ENCODE measurements at regions not wholly inside any gene's neighbourhood (a gene's known extent, or its start where the extent isn't known, plus 50 kb on each side); places are given as distances from the start of the nearest gene placed in this dataset.

DNA sequence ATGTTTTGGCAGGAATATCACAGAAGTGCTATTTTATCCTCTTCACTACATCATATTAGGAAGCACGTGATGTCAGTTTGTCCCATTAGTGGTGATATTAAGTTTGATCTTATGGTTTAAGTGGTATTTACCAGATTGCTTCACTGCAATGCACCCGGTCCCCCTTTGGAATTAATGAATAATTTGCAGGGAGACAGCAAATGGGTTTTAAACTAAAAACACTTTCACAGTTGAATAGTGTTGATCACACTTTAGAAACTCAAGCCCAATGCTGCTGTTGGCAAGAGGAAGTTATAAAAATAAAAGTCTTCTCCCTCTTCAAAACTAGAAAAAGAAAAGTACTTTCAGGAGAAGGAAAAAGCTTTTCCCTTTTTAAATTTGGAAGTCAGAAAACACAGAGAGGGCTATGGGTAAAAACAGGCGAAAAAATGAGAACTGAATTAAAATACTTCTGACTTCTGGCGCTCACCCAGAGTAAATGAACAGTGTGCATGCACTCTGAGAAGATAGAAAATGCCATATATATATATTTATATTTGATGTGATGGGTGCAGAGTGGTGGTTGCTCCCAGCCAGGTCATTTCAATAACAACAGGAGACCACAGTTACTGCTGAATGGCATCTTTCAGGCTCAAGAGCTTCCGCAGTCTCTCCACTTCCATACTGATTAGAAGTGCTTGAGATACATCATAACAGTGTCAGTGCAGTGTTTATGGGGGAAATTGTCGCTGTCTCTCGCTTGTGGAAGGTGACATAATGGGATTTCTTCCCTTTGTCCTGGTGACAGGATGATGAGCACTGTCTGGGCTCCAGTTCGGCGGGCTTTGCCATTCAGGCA lies 278.0 kb downstream of the ZSWIM6 start (continued):
- TF ChIP-seq CEBPB (IDR thresholded peaks at IDR 0.05) (no peak), FOSB (CRISPR knock-in tag; IDR thresholded peaks at IDR 0.05) (no peak), HOXB13 (CRISPR knock-in tag; IDR thresholded peaks at IDR 0.05; ENCODE audit: low read depth) (no peak)

DNA sequence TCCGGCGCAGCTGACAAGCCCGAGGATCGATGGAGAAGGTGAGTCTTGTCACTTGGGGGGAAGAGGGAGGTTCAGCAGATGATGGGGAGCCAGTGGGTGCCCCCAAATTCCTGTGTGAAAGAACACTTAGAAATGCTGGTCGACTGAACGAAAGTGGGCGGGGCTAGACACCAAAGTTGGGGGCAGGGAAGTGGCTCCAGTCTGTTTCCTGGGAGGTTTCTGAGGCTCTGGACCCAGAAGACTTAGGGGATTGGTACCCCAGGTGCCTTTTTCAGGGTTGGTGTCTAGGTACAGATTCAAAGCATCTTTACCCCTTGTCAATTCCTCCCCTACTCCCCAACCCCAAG lies 278.6 kb downstream of the ZSWIM6 start:
- TF ChIP-seq FOSL2 (IDR thresholded peaks at IDR 0.05): no peak
- TF ChIP-seq FOSL2 (CRISPR knock-in tag; IDR thresholded peaks at IDR 0.05): no peak
- TF ChIP-seq TFCP2L1 (CRISPR knock-in tag; IDR thresholded peaks at IDR 0.05): no peak
- TF ChIP-seq, protein P1, sequence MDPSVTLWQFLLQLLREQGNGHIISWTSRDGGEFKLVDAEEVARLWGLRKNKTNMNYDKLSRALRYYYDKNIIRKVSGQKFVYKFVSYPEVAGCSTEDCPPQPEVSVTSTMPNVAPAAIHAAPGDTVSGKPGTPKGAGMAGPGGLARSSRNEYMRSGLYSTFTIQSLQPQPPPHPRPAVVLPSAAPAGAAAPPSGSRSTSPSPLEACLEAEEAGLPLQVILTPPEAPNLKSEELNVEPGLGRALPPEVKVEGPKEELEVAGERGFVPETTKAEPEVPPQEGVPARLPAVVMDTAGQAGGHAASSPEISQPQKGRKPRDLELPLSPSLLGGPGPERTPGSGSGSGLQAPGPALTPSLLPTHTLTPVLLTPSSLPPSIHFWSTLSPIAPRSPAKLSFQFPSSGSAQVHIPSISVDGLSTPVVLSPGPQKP (IDR thresholded peaks at IDR 0.05; ENCODE audit: low read depth, low read length): no peak
- TF ChIP-seq, protein P2, sequence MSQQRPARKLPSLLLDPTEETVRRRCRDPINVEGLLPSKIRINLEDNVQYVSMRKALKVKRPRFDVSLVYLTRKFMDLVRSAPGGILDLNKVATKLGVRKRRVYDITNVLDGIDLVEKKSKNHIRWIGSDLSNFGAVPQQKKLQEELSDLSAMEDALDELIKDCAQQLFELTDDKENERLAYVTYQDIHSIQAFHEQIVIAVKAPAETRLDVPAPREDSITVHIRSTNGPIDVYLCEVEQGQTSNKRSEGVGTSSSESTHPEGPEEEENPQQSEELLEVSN (IDR thresholded peaks at IDR 0.05; ENCODE audit: borderline replicate concordance, low read depth): no peak
- TF ChIP-seq GATA3 (IDR thresholded peaks at IDR 0.05; ENCODE audit: borderline replicate concordance): no peak
- no peak for TF ChIP-seq NPAS2 (CRISPR knock-in tag; IDR thresholded peaks at IDR 0.05; ENCODE audit: borderline replicate concordance)
- TF ChIP-seq, protein P3, sequence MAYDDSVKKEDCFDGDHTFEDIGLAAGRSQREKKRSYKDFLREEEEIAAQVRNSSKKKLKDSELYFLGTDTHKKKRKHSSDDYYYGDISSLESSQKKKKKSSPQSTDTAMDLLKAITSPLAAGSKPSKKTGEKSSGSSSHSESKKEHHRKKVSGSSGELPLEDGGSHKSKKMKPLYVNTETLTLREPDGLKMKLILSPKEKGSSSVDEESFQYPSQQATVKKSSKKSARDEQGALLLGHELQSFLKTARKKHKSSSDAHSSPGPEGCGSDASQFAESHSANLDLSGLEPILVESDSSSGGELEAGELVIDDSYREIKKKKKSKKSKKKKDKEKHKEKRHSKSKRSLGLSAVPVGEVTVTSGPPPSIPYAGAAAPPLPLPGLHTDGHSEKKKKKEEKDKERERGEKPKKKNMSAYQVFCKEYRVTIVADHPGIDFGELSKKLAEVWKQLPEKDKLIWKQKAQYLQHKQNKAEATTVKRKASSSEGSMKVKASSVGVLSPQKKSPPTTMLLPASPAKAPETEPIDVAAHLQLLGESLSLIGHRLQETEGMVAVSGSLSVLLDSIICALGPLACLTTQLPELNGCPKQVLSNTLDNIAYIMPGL (CRISPR knock-in tag; IDR thresholded peaks at IDR 0.05; ENCODE audit: borderline replicate concordance): no peak
- TF ChIP-seq, protein P4, sequence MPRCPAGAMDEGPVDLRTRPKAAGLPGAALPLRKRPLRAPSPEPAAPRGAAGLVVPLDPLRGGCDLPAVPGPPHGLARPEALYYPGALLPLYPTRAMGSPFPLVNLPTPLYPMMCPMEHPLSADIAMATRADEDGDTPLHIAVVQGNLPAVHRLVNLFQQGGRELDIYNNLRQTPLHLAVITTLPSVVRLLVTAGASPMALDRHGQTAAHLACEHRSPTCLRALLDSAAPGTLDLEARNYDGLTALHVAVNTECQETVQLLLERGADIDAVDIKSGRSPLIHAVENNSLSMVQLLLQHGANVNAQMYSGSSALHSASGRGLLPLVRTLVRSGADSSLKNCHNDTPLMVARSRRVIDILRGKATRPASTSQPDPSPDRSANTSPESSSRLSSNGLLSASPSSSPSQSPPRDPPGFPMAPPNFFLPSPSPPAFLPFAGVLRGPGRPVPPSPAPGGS (IDR thresholded peaks at IDR 0.05): no peak
- TF ChIP-seq KDM1A (IDR thresholded peaks at IDR 0.05; ENCODE audit: low read depth): no peak
- TF ChIP-seq CHD4 (IDR thresholded peaks at IDR 0.05; ENCODE audit: borderline replicate concordance): no peak
- TF ChIP-seq JUN (IDR thresholded peaks at IDR 0.05): no peak
- no peak for TF ChIP-seq EP300 (IDR thresholded peaks at IDR 0.05)
- no peak for TF ChIP-seq SMC3 (IDR thresholded peaks at IDR 0.05)
- ATAC-seq (no peak), DNase-seq (ENCODE audit: low read depth in 1 of 2, low spot score in 1 of 2) (no peak), FAIRE-seq (no peak)
- Histone ChIP-seq H3K27ac (peak overlapping the region; percentile 16 to 77; a peak in 4 of 6 replicates), H3K4me2 (no peak overlapping the region), H3K4me1 (peaks cover 42% of the 10 kb centered on the region), H3K4me3 (no peak overlapping the region), H3K9me3 (no peaks in the 10 kb centered on the region)
- WGBS (ENCODE audit: missing lambda C conversion rate): 85% methylated on average over 7 of the region's 7 CpGs
- POLR2A ChIA-PET: no interaction called here
- CTCF ChIA-PET: no interaction called here

DNA sequence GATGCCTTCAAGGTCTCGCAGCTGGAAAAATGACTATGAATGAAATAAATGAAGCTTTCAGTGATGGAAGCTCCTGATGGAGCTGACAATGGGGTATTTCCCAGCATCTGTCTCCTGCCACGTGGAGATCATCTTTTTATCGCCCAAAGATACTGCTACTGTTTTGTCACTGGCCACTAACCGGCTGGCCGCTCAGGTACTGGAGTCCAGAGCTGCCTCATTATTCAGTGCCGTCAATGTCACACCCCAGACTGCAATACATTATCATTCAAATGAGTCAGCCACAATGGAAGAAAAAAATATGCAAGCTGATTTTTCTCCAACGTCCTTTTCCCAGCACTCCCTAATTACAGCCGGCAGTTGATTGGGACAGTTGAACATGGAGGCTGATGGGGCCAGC lies 280.4 kb downstream of the ZSWIM6 start:
- H3K9me3 ChIP-seq: no peaks in the 10 kb centered on the region
- CTCF ChIA-PET: interaction anchor here (0.6 to 2.5 kb wide), 6 partner anchors 8 to 203 kb away, joined by 3 to 9 read pairs (median 4); no protein-coding TSS in a partner anchor
- H3K4me3 ChIP-seq: no peak overlapping the region
- no peak overlapping the region for H3K4me2 ChIP-seq
- FAIRE-seq: no peak
- DNase-seq (ENCODE audit: low read depth in 1 of 2, low spot score in 1 of 2): no peak
- peaks cover 42% of the 10 kb centered on the region for H3K4me1 ChIP-seq
- no peak for TF ChIP-seq POLR2A (IDR thresholded peaks at IDR 0.05; ENCODE audit: low read length)
- TF ChIP-seq, protein P4 (IDR thresholded peaks at IDR 0.05): no peak
- POLR2A ChIA-PET: no interaction called here
- no peak for ATAC-seq
- 89% methylated on average over 8 of the region's 8 CpGs for WGBS (ENCODE audit: missing lambda C conversion rate)
- H3K27ac ChIP-seq: peak overlapping the region; percentile 62 to 77; a peak in 5 of 6 replicates
